HG02642 (cell line): ENCODE measurements at regions not wholly inside any gene's neighbourhood (a gene's known extent, or its start where the extent isn't known, plus 50 kb on each side); places are given as distances from the start of the nearest gene placed in this dataset.
"Not testable (repeated sequence)": the region's sequence is repeated elsewhere in the genome, so short reads cannot be mapped to it uniquely, and the experiment has no call there.

Source experiments
- ATAC-seq: cut with Tn5 transposase; IDR thresholded peaks from one replicate; pipeline ENCODE4 v1.9.1; 2021; ENCODE audit warnings: mild to moderate bottlenecking; ENCODE audit not compliant: unreplicated experiment, poor library complexity

DNA sequence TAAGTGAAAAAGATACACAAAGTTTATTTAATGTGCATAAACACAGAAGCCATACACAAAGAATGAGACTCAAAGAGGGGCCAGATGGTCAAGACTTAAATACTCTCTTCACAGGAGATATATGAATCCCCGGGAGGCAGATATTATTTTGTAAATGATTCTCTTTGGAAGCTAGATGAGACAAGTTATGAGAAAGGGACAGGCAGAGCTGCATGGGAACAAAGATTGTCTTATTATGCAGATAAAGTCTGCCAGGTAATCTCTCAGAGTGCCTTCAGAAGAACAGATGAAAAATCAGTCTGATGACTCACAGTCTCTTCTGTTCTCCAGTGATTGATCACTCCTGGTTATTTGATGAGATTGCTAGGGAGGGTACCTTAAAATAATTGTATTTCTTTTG is 89.0 kb downstream of the NAF1 start:
- no peak for ATAC-seq

DNA sequence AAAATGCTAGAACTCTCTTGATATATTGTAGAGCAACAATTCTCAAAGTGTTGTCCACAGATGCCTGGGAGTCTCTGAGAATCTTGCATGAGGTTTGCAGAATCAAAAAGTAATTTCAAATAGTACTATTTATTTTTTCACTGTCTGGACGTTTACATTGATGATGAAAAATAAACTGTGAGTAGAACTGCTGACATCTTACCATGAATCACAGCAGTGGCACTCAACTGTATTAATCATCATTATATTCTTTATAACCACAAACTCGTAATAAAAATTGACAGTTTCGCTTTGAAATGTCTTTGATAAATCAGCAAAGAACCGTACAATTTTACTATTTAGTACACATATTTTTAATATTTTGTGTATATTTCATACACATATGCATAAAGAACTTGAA is 94.5 kb downstream of the NAF1 start:
- ATAC-seq: no peak

DNA sequence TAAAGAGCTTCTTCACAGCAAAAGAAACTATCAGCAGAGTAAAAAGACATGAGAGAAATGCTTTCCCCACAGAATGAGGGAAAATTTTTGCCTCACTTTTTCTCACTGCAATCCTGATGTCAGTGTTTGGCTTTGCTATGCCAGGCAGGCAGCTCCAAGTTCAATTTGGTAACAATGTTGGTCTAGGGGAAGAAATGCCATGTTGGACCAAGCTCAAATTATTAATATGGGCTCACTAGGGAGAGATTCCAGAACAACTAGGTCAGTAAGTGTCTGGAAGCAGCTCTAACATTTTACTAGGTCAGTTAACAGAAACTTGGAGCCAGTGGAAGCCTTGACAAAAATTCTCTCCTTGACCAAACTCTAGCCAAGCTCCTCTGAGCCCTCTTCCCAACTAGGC is 95.4 kb downstream of the NAF1 start:
- no peak for ATAC-seq

DNA sequence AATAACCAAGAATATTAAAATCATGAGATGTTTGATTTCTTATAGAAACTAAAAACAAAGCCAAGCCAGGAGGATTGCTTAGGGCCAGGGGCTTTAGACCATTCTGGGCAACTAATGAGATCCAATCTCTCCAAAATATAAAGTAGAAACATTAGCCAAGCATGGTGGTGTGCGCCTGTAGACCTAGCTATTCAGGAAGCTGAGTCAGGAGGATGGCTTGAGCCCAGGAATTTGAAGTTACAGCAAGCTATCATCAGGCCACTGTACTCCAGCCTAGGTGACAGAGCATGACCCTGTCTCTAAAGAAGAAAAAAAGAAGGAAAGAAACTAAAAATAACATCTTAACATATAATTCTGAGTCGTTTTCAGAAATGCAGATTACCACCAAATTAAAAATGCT is 96.7 kb downstream of the NAF1 start:
- no peak for ATAC-seq

DNA sequence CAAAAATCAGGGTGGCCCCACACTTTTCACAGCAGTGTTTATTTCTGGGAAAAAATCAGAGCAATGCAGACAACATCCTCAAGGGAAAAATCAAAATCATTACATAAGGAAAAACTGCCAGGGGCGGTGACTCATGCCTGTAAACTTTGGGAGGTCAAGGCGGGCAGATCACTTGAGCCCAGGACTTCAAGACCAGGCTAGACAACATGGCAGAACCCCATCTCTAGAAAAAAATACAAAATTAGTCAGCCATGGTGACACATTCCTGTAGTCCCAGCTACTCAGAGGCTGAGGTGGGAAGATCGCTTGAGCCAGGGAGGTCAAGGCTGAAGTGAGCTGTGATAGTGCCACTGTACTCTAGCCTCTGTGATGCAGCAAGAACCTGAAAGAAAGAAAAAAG is 102.8 kb downstream of the NAF1 start:
- ATAC-seq: no peak

DNA sequence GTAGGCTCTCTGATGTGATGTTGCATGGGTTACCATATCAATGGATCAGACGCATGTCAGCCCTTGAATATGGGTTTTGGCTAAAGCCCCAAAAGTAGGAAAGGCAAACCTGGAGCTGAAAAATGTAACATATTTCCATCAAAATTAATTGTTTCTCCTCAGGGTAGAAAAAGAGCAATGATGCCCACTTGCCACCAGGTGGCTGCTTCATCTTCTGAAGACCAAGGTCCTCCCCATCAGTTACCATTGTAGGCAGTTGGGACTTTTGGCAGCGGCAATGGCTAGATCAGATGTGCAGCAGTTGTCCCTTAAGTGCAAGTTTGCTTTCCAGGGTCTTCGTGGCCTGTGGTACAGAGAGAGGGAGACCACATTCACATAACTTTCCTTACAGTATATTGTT is 118.2 kb downstream of the NAF1 start:
- ATAC-seq: peak; percentile 87

DNA sequence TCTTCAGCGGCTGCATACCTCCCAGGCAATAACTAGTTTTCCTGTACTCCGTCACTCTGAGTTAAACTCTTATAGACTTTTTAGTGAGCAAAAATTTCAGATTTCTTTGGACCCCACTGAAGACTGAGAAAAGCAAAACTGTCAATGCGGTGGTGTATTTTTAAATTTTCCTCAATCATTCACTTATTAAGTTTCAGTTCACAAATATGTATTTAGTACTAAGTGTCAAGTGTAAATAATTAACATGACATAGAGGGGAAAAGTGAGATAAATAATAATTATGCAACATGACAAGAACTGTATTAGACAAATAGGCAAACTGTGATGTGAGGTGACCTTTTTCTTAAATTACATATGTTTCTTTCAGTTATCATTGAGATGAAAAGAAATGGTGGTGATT is 124.4 kb downstream of the NAF1 start:
- peak; percentile 50 for ATAC-seq

DNA sequence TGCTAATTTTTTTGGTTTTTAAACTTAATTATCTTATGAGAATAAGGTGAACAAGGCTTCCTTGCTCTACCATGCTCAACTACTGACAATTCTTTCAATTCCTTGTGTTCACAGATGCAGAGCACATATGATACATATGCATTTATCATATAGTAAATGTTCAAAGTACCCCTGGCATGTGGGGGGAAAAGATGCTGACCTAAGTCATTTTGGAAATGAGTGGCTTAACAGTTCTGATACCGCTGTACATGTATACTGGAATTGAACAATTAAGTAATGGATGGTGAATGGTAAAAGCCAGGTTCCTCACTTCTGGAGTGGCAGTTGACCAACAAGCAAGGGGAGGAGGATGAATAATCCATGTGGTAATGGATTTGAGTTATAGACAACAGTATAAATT is 149.6 kb downstream of the NAF1 start:
- ATAC-seq: no peak

DNA sequence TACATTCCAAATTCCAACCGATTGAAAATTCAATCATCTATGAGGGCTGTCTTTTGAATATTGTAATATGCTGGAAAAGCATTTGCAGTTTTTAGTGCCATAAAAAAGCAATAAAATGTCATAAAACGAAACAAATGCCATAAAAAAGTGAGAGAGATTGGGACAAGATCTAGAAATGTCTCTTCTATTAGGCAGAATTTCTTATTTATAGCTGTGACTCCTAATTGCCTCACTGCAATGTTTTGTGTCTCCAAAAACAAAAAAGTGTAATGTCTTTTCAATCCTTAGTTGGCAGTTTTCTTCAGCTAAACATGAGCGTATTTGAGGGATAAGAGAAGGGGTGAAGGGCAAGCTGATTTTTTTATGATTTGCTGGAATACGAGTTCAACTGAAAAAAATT is 153.9 kb downstream of the NAF1 start:
- no peak for ATAC-seq

DNA sequence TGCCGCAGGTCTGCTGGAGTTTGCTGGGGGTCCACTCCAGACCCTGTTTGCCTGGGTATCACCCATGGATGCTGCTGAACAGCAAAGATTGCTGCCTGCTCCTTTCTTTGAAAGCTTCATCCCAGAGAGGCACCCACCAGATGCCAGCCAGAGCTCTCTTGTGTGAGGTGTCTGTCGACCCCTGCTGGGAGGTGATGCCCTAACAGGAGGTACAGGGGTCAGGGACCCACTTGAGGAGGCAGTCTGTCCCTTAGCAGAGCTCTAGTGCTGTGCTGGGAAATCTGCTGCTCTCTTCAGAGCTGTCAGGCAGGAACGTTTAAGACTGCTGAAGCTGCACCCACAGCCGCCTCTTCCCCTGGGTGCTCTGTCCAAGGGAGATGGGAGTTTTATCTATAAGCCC is 162.7 kb downstream of the NAF1 start:
- ATAC-seq: no peak

DNA sequence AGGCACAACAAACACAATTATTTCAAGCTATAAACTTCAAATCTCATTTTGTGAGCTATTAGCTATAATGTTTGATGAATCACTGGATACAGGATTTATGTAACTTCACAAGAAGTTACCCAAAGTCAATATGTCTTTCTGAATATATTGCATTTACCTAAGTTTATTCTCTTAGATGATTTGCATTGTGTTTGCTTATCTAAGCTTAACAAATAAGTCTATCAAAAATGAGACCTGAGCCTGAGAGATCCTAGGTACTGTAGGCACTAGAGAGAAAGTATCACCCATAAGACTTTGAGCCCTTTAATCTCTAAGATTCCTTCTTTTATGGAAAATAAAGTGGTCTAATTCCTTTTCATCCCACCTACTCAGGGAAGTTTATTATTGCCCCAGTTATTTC is 178.2 kb downstream of the NAF1 start:
- no peak for ATAC-seq

DNA sequence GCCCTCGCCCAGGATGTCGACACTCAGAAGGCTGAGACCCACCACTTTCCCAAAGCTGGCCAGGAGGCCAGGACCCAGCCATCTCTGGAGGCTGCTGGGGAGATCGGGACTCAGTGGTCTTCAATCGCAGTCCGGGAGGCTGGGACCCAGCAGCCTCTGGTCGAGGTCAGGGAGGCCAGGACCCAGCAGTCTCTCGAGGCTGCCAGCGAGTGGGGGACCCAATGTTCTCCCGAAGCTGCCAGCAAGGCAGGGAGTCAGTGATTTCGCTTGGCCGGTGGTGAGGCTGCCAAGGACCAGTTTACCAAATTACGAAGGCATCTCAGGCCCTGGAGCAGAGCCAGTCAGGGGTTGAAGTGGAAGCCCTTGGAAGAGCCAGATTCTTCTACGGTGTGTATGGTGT is 181.6 kb downstream of the NAF1 start:
- no peak for ATAC-seq

DNA sequence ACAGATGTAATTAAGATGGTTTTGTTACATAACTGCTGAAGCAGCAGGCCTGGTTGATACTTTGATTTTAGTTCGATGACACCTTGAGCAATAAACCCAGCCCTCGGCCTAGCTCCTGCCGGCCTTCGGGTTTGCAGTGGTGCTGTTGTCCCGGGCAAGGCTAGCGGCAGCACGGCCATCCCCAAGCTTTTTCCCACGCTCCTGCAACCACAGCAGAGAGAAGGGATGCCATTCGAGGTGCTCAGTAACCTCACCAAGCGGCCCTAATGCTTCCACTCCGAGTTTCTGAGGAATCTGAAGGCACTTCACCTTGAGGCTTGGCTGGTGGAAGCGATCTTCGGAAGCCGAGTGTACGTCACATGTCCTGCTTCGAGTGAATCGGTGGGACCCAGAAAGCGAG is 182.1 kb downstream of the NAF1 start:
- no peak for ATAC-seq

DNA sequence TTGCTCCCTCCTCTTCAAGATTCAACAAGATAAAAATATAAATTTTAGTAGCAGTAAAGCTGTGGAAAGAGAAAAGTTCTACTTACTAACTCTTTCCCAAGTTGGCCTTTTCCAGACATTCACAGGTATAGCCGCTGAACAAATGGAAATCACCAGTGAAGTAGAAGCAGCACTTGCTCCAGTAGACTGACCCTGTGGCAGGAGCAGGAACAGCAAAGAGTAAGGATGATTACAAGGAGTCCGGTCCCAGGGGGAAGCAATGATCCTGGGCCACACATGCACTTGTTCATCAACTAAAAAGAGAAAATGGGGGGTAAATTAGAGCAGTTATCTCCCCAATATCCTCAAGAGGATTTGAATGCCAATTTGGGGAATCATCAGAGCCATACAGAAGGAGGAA is 184.9 kb downstream of the NAF1 start:
- ATAC-seq: no peak

DNA sequence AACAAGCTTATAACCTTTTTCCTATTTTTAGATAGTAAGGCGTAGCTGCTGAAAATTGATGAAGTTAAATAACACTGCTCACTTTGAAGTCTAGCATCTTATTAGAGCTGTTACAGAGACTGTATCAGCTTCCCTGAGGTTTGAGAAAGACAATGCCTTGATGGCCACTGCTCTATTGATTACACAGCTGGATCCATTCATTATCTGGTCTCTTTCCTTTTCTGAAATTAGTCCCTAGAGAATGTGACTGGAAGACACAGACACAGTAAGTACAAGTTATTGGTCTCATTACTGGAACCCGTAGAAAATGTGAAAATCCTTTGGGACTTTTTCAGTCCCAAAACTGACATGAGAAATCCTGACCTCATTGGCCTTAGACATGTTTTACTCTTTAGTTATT is 188.3 kb downstream of the NAF1 start:
- ATAC-seq: no peak

DNA sequence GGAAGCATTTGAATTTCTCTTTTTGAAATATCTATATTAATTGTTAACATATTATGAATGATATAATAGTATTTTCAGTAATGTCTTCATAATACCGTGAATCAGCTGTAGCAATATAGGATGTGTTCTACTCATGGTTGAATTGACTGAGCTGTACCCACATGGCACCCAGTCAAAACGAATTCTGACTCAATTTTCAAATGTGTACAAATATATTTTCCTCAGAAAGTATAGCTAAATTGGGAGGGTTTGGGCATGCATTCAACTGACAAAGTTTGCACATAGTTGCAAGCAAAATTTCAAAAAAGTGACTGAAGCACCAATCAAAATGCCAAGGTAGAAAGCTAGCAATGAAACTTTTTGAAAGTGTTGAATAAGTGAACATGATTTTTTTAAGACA is 188.9 kb downstream of the NAF1 start:
- no peak for ATAC-seq

DNA sequence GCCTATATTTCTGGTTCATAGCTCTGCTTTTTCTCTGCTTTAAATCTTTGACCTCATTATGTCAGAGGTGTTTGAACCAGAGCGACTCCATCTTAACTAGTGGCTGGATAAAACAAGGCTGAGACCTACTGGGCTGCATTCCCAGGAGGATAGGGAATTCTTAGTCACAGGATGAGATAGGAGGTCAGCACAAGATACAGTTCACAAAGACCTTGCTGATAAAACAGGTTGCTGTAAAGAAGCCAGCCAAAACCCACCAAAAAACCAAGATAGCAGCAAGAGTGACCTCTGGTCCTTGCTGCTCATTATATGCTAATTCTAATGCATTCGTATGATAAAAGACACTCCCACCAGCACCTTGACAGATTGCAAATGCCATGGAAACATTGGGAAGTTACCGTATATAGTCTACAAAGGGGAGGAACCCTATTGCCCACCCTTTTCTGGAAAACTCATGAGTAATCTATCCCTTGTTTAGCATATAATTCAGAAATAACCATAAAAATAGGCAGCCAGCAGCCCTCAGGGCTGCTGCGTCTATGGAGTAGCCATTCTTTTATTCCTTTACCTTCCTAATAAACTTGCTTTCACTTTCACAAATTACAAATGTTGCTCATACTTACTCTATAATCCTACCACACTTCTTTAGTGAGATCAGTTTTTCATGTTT is 193.9 kb downstream of the NAF1 start:
- no peak for ATAC-seq

DNA sequence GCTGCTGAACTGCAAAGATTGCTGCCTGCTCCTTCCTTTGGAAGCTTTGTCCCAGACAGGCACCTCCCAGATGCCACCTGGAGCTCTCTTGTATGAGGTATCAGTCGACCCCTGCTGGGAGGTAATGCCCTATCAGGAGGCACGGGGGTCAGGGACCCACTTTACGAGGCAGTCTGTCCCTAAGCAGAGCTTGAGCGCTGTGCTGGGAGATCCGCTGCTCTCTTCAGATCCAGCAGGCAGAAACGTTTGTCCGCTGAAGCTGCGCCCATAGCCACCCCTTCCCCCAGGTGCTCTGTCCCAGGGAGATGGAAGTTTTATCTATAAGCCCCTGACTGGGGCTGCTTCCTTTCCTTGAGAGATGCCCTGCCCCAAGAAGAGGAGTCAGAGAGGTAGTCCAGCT is 197.5 kb downstream of the NAF1 start:
- ATAC-seq: no peak

DNA sequence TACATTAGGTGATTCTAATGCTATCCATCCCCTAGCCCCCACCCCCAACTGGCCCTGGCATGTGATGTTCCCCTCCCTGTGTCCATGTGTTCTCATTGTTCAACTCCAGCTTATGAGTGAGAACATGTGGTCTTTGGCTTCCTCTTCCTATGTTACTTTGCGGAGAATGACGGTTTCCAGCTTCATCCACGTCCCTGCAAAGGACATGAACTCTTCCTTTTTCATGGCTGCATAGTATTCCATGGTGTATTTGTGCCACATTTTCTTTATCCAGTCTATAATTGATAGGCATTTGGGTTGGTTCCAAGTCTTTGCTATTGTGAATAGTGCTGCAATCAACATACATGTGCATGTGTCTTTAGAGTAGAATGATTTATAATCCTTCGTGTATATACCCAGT is 200.7 kb downstream of the NAF1 start:
- not testable (repeated sequence) for ATAC-seq

DNA sequence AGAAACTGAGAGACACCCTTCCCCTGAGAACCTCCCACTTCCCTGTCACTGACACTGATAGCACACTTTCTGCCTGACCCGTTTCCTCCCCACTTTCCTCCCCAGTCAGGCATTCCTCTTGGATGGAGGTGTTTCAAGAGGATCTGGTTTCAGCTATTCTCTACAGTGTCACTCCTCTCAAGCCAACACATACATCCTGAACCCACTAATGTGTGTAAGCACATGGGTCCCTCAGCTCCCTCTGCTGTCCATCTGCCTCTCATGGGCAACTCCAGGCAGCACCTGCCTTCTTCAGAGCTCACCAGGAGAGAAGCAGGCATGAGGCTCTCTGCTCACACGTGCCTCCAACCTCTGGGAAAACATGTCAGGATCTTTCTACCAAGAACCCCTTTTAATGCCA is 207.6 kb downstream of the NAF1 start:
- peak; percentile 81 for ATAC-seq

DNA sequence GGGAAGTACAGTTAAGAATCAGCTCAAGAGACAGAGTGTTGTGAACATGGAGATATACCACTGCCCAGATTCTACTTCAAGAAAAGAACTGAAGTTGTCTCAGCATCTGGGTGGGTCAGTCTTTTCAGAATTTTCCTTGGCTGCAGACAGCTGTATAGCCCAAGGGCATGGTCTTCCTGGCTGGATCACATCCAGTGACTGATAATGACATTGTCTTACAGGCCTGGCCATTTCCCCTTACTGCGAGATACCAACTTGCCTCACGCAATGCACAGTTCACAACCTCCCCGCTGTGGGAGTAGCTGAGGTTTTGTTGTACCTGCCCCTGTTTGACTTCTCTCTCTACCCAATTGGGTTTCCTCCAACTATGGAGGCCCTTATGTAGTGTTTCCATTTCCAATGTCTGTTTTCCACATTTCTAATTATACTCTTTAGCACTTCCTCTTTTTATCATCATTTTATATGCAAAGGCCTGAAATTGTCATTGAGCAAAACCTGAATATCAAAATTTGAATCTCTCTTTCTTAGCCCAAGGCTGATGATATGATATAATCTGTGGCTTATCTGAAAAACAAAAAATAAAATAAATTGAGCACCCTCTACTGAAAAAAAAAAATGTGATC is 209.1 kb downstream of the NAF1 start:
- ATAC-seq: no peak

DNA sequence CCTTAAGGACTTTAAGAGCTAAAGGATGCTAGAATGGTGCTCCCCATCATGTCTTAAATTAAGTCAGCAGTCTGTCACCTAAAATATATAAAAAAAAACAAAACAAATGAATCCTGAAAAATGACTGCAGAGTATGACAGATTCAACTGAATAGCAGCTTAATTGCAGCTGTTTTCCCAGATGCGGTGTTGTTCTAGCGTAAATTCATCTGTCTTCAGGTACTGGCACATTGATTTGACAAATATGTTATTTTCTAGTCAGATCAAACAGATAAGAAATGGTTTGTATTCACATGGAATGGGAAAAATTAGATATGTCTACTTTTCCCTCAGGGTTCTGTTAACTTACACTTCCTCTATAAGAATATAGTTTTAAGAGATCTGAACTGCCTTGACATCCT is 211.7 kb downstream of the NAF1 start:
- ATAC-seq: no peak

DNA sequence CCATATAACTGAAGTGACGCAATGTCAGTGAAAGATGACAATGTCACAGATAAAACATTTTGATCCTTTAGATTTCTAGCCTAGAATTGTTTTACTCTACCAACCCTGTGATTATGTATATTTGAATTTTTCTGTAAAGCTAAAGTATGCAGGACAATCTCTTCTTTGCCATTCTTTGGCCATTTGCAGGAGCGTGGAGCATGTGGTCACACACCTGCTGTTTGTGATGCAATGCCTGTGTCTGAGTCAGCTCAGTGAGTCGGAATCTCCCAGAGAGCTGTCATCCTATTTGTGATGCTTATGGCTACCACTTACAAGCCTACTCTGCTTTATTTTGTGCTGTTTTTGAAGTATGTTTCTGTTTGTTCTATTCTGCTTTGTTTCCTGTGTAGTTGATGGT is 214.5 kb downstream of the NAF1 start:
- no peak for ATAC-seq
